Liver (tissue), 8 donors: ENCODE measurements at regions not wholly inside any gene's neighbourhood (a gene's known extent, or its start where the extent isn't known, plus 50 kb on each side); places are given as distances from the start of the nearest gene placed in this dataset.
A peak's percentile ranks its signal among the peaks of the same experiment; 100 is the strongest.

Experiments
- DNase-seq: peaks from one replicate; pipeline ENCODE4 v3.0.0-alpha.2; 2017; ENCODE audit warnings: low spot score
- H3K27ac ChIP-seq, 2 donors: one replicate each; pipeline ENCODE4 v1.7.0; 2013; ENCODE audit warnings: inconsistent platforms in 2 of 2, low read length in 2 of 2, control low read depth in 1 of 2, low read depth in 1 of 2, mild to moderate bottlenecking in 1 of 2
- H3K27me3 ChIP-seq, 4 donors: one replicate each; pipeline versions ENCODE4 v1.6.1 to v1.7.0; 2013; ENCODE audit warnings: low read length in 3 of 4, inconsistent platforms in 1 of 4, mild to moderate bottlenecking in 1 of 4, moderate library complexity in 1 of 4; ENCODE audit not compliant: control insufficient read depth in 4 of 4, insufficient read depth in 4 of 4
- H3K36me3 ChIP-seq, 4 donors: one replicate each; pipeline versions ENCODE4 v1.6.1 to v1.7.0; 2013; ENCODE audit warnings: low read length in 3 of 4, mild to moderate bottlenecking in 3 of 4, low read depth in 1 of 4, moderate library complexity in 1 of 4; ENCODE audit not compliant: control insufficient read depth in 4 of 4, insufficient read depth in 3 of 4
- H3K4me1 ChIP-seq, 4 donors: one replicate each; pipeline versions ENCODE4 v1.6.1 to v1.7.0; 2013; ENCODE audit warnings: low read length in 3 of 4, mild to moderate bottlenecking in 3 of 4, moderate library complexity in 1 of 4; ENCODE audit not compliant: control insufficient read depth in 4 of 4, insufficient read depth in 4 of 4
- H3K4me3 ChIP-seq, 3 donors: one replicate each; pipeline versions ENCODE4 v1.6.1 to v1.7.0; 2013; ENCODE audit warnings: low read length in 3 of 3, control low read depth in 1 of 3, low read depth in 1 of 3, mild to moderate bottlenecking in 1 of 3
- H3K9ac ChIP-seq, 2 donors: one replicate each; pipeline ENCODE4 v1.7.0; 2013; ENCODE audit warnings: low read length in 2 of 2, mild to moderate bottlenecking in 2 of 2, moderate library complexity in 2 of 2, control low read depth in 1 of 2, low read depth in 1 of 2
- H3K9me3 ChIP-seq, 4 donors: one replicate each; pipeline versions ENCODE4 v1.6.1 to v1.7.0; 2013; ENCODE audit warnings: low read length in 3 of 4; ENCODE audit not compliant: control insufficient read depth in 4 of 4
- CTCF ChIP-seq: fragments of 150-350 bp; IDR thresholded peaks from 2 replicates; pipeline ENCODE4 v1.5.1; 2017; ENCODE audit warnings: improper control_type of control experiment, low read depth, low read length; ENCODE audit not compliant: missing input control
- RAD21 ChIP-seq, 2 donors: IDR thresholded peaks; 2 replicates each; pipeline ENCODE4 v1.6.1; 2016; ENCODE audit warnings: antibody characterized with exemption in 2 of 2, mild to moderate bottlenecking in 2 of 2
- ZBTB33 ChIP-seq: IDR thresholded peaks from 2 replicates; pipeline ENCODE4 v1.6.1; 2016; ENCODE audit warnings: antibody characterized with exemption
- WGBS: extraction: QIAGEN DNeasy Blood & Tissue Kit; methylation state at CpG from one replicate; pipeline ENCODE4 v1.1.7; 2013; 5-methylcytosine and 5-hydroxymethylcytosine counted together
- donor health status: healthy.
- donor health status: healthy.
- donor health status: healthy.
- donor health status: healthy.
- donor health status: healthy.

- H3K4me3 ChIP-seq: no peak overlapping the region
- TF ChIP-seq CTCF (peak; percentile 23), RAD21 (IDR thresholded peaks at IDR 0.05) (peak in 1 of 2 donors; percentile 25), ZBTB33 (no peak)
- H3K27me3 ChIP-seq: no peaks in the 10 kb centered on the region
- H3K27ac ChIP-seq: no peak overlapping the region
- H3K36me3 ChIP-seq: no peaks in the 10 kb centered on the region
- no peaks in the 10 kb centered on the region for H3K9me3 ChIP-seq
- H3K4me1 ChIP-seq: no peaks in the 10 kb centered on the region
- WGBS: 22% methylated on average over 1 of the region's 1 CpG
- no peak for DNase-seq
- H3K9ac ChIP-seq: no peak overlapping the region
Observed at GRCh38 chrY:4483693-4484092, 516.4 kb upstream of the PCDH11Y start.
